ENCODE measurements at regions not wholly inside any gene's neighbourhood (a gene's known extent, or its start where the extent isn't known, plus 50 kb on each side); places are given as distances from the start of the nearest gene placed in this dataset.

DNA sequence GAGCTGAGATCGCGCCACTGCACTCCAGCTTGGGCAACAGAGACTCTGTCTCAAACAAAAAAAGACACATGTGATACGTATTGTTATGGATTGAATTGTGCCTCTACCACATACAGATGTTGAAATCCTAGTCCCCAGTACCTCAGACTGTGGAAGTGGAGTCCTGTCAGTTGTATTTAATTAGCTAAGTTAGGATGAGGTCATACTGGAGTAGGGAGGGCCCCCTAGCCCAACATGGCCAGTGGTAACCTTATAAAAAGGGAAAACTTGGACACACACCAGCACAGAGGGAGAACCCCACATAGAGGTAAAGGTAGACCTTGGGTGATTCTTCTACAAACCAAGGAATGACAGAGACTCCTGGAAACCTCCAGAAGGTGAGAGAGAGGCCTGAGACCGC lies 119.8 kb downstream of the GADD45G start:
- no peak for DNase-seq

DNA sequence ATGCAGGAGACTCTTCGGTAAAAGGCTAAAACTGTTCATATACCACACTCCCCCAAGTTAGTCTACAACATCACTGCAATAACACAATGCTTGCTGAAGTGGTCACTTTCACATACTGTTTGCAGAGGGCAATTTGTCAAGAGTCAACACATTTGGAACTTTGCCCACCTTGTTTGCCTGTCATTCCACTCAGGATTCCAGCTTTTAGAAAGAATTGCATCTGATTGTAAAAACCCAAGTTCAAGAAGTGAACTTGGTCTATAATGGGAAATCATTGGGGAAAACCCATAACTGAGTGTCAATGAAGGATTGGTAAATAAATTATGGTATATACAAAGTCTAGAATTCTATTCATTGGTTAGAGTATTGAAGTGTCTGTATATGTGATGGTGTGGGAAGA lies 120.5 kb downstream of the GADD45G start:
- DNase-seq, result no peak

DNA sequence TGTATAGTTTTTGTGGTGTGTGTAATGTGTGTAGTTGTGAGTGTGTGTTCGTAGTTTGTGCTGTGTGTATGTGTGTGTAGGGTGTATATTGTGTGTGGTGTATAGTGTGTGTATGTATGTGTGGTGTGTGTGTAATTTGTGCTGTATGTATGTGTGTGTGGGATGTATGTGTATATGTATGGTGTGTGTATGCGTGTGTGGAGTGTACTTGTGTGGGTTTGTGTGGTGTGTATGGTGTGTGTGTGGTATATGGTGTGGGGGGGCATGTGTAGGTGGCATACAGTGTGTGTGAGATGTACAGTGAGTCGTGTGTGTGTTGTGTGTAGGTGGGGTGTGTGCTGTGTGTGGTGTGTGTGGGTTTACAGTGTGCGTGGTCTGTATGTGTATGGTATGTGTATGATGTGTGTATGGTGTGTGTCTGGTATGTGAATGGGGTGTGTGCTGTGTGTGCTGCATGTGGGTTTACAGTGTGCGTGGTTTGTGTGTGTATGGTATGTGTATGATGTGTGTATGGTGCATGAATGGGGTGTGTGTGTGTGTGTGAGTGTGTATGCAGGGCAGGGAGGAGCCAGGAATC lies 125.2 kb downstream of the GADD45G start:
- no peak for DNase-seq

DNA sequence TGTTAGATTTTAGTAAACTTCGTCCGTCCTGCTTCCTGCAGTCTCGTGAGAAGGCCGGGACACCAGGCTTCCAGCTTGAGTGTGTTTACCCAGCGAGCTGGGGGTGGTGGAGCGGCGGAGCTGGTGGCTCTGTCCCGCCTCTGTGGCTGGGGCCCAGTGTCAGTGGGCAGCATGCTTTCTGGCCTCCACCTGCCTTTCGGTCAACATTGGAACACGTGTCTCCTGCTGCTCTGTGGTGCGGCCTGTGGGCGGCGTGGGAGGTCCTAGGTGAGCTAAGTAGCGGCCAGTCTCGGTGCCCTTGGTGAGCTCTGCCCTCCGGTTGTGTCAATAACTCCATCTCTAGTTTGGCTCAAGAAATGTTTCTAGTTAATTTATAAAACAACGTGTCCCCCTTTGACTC lies 125.9 kb downstream of the GADD45G start:
- DNase-seq, result no peak

DNA sequence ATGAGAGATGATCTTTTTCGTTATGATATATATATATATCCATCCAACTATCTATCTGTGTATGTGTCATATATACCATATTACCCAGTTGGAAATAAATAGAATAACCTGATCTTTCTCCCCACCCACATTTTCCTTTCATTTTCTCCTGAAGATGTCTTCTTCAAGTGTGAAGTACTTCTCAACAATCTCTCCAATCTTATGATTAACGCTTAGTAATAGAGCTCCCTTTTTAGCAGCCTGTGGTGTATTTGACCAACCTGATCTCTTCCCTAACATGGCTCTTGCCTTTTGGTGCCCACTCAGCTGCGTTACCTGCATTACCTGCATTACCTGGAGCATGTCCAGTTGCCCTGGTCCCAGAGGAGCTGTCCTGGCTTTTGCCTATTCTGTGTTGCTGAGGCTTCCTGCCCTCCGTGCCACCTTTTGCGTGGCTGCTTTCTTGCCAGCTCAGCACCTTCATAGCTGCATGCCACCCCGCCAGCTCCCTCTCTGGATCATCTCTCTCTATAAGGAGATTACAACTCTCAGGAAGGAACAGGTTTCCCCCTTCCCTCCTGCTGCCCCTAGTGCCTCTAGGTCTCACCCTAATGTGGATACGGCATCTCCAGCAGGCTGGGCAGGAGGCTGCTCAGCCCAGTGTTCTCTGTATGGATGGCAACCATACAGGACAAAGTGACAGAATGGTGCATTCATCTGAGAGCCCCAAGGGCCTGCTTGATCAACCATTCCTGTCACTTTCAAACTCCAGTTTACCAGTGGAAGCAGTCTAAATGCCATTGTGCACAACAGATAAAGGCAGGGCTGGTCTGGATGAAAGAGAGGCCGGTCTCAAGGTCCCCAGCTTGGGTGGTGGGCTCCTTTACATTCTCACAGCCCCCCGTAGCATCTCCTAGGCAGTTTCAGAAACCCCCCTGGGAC lies 126.7 kb downstream of the GADD45G start:
- DNase-seq, result no peak

DNA sequence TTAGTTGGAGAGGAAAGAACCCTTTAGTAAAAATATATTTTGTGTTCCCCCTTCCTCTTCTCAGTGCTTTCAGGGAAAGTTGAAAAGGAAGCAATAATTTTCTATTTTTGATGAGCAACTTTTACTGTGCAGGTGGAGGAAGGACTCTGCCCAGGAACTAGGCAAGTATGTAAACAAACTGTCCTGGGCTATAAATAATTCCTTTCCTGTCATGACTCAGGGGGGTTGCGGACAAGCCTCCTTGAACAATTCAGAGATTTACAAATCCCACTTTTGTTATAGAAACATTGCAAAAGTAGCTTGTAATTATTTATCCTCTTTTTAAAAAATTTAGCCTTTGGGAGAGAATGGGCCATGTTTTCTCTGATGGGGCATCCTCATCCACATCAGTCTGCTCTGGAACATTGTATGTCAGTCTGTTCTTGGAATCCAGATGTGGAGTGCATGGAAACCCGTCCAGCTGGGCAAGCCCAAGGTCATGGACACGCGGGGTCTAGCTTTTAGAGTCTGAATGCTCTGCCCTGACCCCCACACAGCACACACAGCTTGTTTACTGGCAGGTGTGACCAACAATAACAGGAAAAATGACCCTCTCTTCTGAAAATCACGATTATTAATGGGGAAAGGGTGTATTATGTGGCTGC lies 127.6 kb downstream of the GADD45G start:
- no peak for DNase-seq

DNA sequence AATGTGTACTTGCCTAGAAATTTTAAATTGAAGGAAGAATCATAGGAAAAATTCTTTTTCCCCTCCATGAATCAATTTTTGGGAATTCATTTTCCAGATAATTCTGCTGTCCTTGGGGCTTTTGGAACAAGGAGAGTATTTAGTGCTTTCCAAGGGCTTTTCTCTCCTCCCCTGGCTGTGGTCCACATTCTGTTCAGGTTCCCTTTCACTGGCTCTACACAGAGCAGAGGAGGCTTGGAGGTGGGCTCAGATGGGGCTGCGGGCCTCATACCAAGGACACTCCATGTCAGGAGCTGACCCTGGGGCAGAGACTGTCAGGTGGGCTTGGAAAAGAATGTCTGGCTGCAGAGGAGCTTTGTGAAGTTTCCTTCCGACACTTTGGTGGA lies 128.1 kb downstream of the GADD45G start:
- no peak for DNase-seq

DNA sequence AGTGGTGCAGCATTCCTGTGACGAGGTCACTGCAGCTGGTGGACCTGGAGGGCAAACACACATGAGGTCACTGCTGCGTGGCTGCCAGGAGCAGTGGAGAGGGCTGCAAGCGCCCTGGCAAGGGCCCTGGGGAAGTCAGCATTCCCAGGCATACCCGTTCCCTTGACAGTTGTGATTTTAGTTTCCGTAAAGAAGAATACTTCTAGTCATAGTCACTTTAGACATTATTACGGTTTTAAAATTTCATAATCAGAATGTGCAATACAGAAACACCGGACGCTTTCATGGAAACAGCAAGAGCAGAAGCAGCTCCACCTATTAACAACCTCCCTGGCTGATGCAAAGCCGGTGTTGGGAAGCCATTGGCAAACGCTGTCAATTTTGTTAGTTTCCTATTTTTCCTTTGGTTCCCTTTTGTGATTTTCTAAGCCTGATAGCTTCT lies 129.8 kb downstream of the GADD45G start:
- DNase-seq, result no peak

DNA sequence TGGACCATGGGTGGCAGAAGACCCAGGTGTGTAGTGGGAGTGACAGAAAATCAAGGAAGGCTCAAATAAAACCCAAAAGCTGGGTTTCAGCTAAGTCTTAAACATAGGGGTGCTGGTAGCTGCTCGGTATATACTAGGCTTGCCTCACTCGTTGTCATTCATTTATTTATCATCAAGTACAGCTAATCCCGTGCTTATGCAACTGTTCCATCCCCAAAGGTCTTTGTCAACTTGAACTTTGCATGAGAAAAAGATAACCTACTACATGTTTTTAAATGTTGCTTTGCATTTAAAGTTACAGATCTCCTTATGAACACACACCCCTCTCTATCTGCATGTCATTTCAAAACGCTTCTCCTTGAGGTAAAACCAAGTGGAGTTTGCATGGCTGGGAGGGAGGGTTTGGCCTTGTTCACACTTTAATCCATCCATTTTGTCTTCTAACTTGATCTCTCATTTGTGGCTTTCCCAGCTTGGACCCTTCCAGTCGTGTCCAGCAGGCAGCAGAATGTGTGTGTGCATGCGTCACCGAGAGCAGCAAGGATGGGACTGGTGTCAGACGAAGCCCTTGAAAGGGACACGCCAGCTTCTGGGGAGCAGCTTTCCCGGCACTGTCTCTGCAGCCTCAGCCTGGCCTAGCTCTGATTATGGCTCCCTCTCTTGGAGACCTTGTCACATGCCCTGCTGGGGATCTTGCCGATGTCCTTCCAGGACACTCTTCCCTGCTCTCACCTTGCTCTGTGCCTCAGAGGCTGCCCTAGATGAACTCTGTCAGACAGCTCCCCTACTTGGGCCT lies 133.5 kb downstream of the GADD45G start:
- DNase-seq, result no peak

DNA sequence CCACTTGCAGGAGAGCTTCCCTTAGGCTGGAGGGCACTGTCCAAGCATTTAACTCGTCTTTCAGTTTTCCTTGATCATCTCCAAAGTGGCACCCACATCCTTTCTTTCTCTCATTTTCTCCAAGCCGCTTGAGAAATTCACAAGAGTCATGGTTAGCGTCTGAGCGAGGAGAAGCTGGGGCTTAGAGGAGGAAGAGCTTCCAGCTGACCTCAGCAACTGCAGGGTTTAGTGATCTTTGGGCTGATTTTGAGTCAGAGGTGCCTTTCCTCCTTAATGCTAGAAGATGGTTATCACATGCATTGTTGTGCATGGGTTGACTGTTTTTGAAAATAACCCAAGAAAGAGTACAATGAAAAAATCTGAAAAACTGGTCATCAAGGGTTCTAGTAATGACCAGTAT lies 134.7 kb downstream of the GADD45G start:
- peak in 1 of 5 donors; percentile 88 for DNase-seq

DNA sequence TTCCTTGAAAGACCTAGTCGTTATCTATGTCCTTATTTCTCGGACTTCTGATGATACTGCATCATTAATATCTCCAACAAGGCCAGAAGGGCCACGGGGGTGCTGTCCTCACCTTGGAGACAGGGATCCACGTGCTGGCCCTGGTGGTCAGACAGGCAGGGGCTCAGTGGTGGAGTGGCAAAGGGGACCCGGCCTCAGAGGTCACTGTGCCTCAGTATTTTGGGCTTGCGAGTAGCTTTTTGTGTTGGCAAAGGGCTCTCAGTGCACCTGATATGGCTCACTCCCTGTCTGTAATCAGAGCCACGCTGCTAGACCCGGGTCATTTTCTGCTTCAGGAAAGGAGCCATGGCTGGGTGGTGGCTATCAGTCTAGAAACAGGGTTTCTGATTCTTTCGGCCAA lies 135.1 kb downstream of the GADD45G start:
- no peak for DNase-seq

DNA sequence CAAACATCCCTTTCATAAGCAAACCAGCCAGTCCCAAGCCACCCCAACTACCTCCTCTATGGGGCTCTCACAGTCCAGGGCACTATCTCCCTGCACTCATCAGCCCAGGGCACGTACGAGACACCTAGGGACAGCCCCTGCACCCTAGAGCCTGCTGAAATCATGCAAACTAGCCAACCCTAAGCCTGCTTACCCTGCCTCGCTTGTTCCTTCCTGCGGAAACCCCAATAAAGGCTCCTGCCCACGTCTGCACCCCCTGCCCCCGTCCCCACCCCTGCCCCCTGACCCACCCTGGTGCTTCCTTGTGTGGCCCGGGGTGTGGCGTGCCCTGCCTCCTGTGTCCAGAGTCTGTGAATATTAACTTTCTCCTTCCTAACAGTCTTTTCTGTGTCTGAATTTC lies 135.9 kb downstream of the GADD45G start:
- DNase-seq, result peak in 2 of 5 donors; percentile 11 to 76

DNA sequence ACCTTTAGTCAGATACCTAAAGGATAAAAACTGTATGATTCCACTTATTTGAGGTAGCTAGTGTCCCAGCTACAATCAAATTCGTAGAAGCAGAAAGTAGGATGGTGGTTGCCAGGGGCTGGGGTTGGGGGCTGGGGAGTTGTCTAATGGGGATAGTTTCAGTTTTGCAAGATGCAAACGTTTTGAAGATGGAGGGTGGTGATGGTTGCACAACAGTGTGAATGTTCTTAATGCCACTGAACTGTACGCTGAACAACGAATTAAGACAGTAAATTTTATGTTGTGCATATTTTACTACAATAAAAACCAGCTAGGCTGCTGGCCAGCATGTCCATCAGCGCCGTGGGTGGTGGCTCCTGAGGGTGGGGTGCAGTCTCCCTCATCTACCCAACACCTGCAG lies 137.8 kb downstream of the GADD45G start:
- DNase-seq, result peak in 1 of 5 donors; percentile 50

DNA sequence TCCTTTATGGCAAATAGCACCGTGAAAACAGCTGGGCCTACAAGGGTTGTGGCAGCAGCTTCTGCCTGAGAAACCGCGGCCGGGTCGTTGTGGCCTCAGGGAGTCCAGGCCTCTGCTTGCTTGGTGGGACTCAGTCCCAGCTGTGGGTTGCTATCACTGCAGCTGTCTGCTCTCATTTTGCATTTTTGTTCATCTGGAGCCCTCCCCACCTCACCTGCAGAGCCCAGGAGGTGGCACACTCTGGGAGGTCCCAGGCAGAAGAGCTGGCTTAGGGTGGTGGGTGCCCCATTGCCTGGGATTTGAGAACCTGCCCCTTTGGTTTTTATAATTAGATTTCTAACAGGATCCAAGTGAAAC lies 138.4 kb downstream of the GADD45G start:
- DNase-seq, result peak in 2 of 5 donors; percentile 7 to 79

DNA sequence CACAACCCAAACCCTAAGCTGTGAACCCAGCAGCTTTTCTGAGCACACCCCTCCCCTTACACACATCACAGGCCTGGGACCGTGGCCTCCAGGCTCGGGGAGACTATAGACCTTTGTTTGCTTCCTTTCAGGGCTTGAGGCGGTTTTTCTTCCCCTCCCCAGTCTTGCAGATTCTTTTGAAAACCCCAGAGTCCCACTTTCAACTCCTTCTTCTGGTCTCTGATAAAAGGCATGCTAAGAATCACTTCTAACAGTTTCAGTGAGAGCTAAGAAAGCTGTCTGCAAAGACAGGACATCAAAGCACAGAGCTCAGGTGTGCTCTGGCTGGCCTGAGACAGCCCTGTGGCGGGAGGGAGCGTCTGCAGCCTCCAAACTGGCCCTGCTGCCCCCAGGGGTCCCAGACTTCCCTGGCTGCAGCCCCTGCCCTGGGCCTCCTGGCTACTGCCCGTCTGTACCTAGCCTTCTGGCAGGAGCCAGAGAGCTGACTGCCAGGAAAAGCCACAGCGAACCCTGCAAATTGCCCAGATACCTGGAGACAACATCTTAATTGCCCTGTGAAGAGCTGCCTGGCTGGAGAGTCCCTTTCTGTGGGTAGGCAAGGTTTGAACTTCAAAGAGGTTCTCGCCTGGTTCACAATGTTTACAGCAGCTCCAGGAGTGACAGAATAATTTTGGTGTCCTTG lies 138.9 kb downstream of the GADD45G start:
- DNase-seq, result peak in 3 of 5 donors; percentile 18 to 95 (median 28)

DNA sequence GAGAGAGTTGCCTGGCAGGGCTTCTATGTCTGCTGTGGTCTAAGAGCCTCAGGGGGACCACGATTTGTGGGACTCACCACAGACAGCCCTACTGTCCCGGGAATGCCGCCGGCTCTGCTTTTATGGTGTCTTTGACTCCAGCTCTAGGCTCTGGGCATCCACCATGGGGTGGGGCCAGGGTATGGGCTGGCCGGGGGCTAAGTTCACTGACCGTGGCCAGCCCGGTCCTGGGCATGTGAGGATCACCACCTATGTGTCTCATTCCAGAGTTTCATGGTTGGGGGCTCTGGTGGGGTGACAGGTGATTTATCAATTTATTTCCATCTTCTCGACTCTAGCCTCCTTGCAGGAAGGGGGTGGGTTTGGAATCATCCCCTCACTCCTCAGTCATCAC lies 139.4 kb downstream of the GADD45G start:
- DNase-seq, result no peak

DNA sequence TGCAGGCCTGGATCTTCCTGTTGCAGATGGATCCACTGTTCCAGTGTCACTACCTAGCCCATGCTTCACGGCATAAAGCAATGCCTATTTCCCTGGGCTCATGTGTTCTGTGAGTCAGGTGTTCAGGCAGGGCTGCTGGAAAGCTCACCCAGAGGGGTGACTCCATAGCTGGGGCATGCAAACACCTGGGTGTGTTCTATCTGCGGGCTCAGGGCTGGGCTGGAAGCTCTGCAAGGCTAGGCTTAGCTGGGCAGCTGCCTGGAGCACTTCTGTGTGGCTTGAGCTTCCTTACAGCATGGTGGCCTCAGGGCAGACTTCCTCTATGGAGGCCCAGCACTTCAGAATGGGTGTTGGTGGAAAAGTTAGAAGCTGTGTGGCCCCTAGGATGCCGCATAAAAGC lies 139.9 kb downstream of the GADD45G start:
- DNase-seq, result no peak

DNA sequence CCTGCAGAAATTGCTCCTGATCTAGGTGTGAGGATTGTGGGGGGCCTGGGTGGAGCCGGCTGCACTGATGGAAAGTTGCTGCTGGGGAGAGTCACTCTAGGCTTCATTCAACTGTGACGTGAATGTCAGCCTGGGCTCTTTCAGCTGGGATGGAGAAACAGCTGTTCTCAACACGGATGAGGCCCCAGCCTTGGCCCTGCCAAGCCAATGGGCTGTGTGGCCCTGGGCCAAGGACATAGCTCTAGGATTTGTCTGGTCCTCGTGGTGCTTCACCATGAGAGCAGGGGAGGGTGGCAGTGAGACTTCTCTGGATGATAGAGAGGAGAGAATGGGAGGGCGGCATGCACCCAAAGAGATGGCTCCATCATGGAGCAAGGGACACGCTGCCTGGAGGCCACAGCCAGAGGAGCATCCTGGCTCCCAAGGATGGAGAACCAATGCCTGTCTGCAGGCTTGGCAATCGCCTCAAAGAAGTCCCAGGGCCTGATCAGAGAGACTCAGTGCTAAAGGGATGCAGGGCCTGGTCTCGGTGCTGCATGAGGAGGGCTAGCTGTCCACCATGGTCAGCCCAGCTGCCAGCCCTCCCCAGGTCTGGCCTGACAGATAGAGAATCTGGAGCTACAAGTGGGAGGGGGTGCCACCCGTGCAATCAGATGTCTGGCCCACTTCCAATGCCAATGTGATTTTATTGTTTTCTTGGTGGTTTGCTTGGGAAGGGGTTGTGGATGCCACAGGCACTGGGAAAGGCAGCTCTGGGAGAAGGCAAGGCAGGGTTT lies 141.0 kb downstream of the GADD45G start:
- DNase-seq, result no peak

DNA sequence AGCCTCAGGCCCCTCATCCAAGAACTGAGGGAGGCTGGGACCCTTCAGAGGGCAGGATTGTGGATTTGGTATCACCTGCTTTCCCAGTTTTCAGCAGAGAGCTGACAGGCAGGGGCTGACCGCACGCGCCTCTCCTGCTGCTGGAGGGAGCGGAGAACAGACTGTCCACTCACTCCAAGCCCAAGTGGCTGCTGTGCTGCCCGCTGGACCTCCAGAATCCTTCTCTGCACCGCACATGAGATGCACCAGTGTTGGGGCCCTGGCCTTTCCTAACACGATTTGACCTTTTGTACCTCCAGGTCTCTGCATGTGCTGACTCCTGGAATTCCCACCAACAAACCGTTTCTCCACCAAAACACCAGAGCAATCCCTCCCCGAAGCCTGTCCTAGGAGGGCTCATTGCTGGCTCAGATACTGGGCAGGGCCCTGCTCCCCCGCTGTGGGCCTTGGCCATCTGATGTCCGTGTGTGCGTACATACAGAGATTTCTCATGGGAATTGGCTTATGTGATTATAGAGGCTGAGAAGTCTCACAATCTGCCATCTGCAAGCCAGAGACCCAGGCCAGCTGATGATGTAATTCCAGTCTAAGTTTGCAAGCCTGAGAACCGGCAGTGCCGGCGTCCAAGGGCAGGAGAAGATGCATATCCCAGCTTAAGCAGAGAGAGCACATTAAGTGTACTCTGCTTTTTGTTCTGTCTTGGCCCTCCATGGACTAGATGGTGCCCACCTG lies 141.7 kb downstream of the GADD45G start:
- no peak for DNase-seq

DNA sequence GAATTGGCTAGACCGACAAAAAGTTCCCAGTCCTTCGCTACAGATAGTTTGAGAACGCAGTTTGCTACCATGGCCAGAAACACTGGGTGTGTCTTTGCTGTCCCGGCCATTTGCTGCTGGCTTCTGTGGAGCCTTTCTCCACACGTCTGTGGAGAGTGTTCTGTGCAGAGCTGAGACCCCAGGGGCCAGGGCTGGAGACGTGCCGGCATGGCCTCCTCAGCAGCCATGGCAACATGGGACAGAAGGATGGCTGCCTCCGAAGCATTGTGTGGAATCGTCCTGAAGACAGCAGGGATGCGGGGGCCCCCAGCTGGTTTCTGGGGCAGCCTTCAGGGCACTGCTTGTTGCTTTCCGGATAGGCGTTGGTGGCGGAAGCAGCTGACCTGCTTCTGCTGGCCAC lies 142.8 kb downstream of the GADD45G start:
- no peak for DNase-seq

Data from T-helper 1 cell (primary cell).